HepG2 (cell line): ENCODE measurements at regions not wholly inside any gene's neighbourhood (a gene's known extent, or its start where the extent isn't known, plus 50 kb on each side); places are given as distances from the start of the nearest gene placed in this dataset.

Source experiments
- AKAP8 ChIP-seq: sonication (generic); formaldehyde crosslinking; IDR thresholded peaks from 2 replicates; pipeline ENCODE4 v1.5.1; 2020; ENCODE audit warnings: mild to moderate bottlenecking, missing genetic modification reagents
- CBX5 ChIP-seq: sonication (generic); formaldehyde crosslinking; IDR thresholded peaks from 2 replicates; pipeline ENCODE4 v1.4.0; 2020; ENCODE audit warnings: missing genetic modification reagents, borderline replicate concordance
- CEBPG ChIP-seq: IDR thresholded peaks from 2 replicates; pipeline ENCODE4 v1.6.1; 2016
- FOSL2 ChIP-seq: sonication (generic); formaldehyde crosslinking; IDR thresholded peaks from 2 replicates; pipeline ENCODE4 v1.4.0; 2020; ENCODE audit warnings: missing genetic modification reagents
- HIVEP1 ChIP-seq: sonication (generic); formaldehyde crosslinking; IDR thresholded peaks from 2 replicates; pipeline ENCODE4 v1.4.0; 2020; ENCODE audit warnings: mild to moderate bottlenecking, missing genetic modification reagents
- HNF4A ChIP-seq: sonication (generic); formaldehyde crosslinking; IDR thresholded peaks from 2 replicates; pipeline ENCODE4 v1.4.0; 2020; ENCODE audit warnings: missing genetic modification reagents
- JUNB ChIP-seq: sonication (generic); formaldehyde crosslinking; IDR thresholded peaks from 2 replicates; pipeline ENCODE4 v1.8.0; 2022; ENCODE audit warnings: missing genetic modification reagents, mild to moderate bottlenecking, borderline replicate concordance
- KDM6A ChIP-seq: IDR thresholded peaks from 2 replicates; pipeline ENCODE4 v1.6.1; 2016; ENCODE audit warnings: low read depth
- MAFG ChIP-seq: sonication (generic); formaldehyde crosslinking; IDR thresholded peaks from 2 replicates; pipeline ENCODE4 v1.5.1; 2020; ENCODE audit warnings: mild to moderate bottlenecking, missing genetic modification reagents
- NFE2 ChIP-seq: sonication (generic); formaldehyde crosslinking; IDR thresholded peaks from 2 replicates; pipeline ENCODE4 v1.4.0; 2020; ENCODE audit warnings: missing genetic modification reagents
- NFE2L1 ChIP-seq: sonication (generic); formaldehyde crosslinking; IDR thresholded peaks from 2 replicates; pipeline ENCODE4 v1.4.0; 2020; ENCODE audit warnings: missing genetic modification reagents, mild to moderate bottlenecking, borderline replicate concordance
- PPARG ChIP-seq: conservative IDR thresholded peaks from 2 replicates; pipeline ENCODE4 v1.6.1; 2016; ENCODE audit warnings: missing biosample characterization, missing genetic modification reagents
- RAD51 ChIP-seq: fragments of 450-650 bp; IDR thresholded peaks from 2 replicates; pipeline ENCODE4 v1.6.1; 2016; ENCODE audit warnings: borderline replicate concordance
- RARA ChIP-seq: IDR thresholded peaks from 2 replicates; pipeline ENCODE4 v1.6.1; 2016; ENCODE audit warnings: missing genetic modification reagents, missing compliant biosample characterization
- RARG ChIP-seq: sonication (generic); formaldehyde crosslinking; IDR thresholded peaks from 2 replicates; pipeline ENCODE4 v1.4.0; 2020; ENCODE audit warnings: low read depth, mild to moderate bottlenecking, missing genetic modification reagents
- SRSF9 ChIP-seq: fragments of 200-400 bp; formaldehyde crosslinking; IDR thresholded peaks from 2 replicates; pipeline ENCODE4 v1.6.1; 2018; ENCODE audit warnings: borderline replicate concordance, mild to moderate bottlenecking, low read depth, low read length; ENCODE audit not compliant: insufficient read depth, poor library complexity, severe bottlenecking
- SYNCRIP ChIP-seq: fragments of 200-400 bp; formaldehyde crosslinking; IDR thresholded peaks from 2 replicates; pipeline ENCODE4 v1.6.1; 2018; ENCODE audit warnings: mild to moderate bottlenecking, low read depth, low read length; ENCODE audit not compliant: insufficient read depth
- TGIF2 ChIP-seq: IDR thresholded peaks from 2 replicates; pipeline ENCODE4 v1.6.1; 2016; ENCODE audit warnings: control low read depth, missing compliant biosample characterization
- TOE1 ChIP-seq: sonication (generic); formaldehyde crosslinking; IDR thresholded peaks from 2 replicates; pipeline ENCODE4 v1.4.0; 2020; ENCODE audit warnings: mild to moderate bottlenecking, missing genetic modification reagents
- XRCC5 ChIP-seq: fragments of 200-400 bp; formaldehyde crosslinking; optimal IDR thresholded peaks from 2 replicates; pipeline ENCODE3; 2017; ENCODE audit warnings: mild to moderate bottlenecking, low read length
- ZKSCAN8 ChIP-seq: IDR thresholded peaks from 2 replicates; pipeline ENCODE4 v1.6.1; 2016; ENCODE audit warnings: borderline replicate concordance, missing genetic modification reagents, missing compliant biosample characterization
- ZNF292 ChIP-seq: sonication (generic); formaldehyde crosslinking; IDR thresholded peaks from 2 replicates; pipeline ENCODE4 v1.8.1; 2022; ENCODE audit warnings: mild to moderate bottlenecking, low read depth, missing genetic modification reagents, borderline replicate concordance
- ZNF878 ChIP-seq: sonication (generic); formaldehyde crosslinking; IDR thresholded peaks from 2 replicates; pipeline ENCODE4 v1.8.1; 2023; ENCODE audit warnings: mild to moderate bottlenecking, missing genetic modification reagents, moderate library complexity
- ZSCAN25 ChIP-seq: sonication (generic); formaldehyde crosslinking; IDR thresholded peaks from 2 replicates; pipeline ENCODE4 v1.8.0; 2022; ENCODE audit warnings: mild to moderate bottlenecking, missing genetic modification reagents
- TF ChIP-seq, protein P1 (sequence below): sonication (generic); formaldehyde crosslinking; IDR thresholded peaks from 2 replicates; pipeline ENCODE4 v1.4.0; 2020; ENCODE audit warnings: missing genetic modification reagents
- TF ChIP-seq, protein P2 (sequence below): IDR thresholded peaks from 2 replicates; pipeline ENCODE4 v1.6.1; 2018; ENCODE audit warnings: missing genetic modification reagents

DNA sequence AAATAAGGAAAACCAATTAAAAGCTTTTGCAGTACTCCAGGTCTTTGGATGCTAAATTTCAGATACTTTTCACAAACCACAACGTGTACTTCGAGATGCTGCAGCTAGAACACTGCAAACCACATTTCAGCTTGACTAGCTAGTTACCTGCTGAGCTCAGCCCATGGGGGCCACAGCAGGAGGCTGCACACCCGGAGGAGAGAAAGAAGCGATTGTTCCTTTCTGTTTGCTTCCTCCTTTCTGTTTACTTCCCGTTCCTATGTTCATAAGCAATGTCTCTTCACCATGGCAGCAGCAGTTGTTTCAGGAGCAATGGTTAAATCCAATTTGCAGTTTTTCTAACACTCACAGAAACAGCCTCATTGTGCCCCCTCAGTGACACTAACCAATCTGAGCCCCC, 225.6 kb upstream of the FGGY start (continued):
- TF ChIP-seq, protein P1, sequence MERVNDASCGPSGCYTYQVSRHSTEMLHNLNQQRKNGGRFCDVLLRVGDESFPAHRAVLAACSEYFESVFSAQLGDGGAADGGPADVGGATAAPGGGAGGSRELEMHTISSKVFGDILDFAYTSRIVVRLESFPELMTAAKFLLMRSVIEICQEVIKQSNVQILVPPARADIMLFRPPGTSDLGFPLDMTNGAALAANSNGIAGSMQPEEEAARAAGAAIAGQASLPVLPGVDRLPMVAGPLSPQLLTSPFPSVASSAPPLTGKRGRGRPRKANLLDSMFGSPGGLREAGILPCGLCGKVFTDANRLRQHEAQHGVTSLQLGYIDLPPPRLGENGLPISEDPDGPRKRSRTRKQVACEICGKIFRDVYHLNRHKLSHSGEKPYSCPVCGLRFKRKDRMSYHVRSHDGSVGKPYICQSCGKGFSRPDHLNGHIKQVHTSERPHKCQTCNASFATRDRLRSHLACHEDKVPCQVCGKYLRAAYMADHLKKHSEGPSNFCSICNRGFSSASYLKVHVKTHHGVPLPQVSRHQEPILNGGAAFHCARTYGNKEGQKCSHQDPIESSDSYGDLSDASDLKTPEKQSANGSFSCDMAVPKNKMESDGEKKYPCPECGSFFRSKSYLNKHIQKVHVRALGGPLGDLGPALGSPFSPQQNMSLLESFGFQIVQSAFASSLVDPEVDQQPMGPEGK = peak; percentile 89
- peak; percentile 29 for TF ChIP-seq FOSL2
- TF ChIP-seq ZSCAN25 (CRISPR knock-in tag) = 0 out of 2 replicates have a peak, but pooled peaks have one; percentile 31
- 0 out of 2 replicates have a peak, but pooled peaks have one; percentile 47 for TF ChIP-seq ZNF878 (CRISPR knock-in tag)
- no peak for TF ChIP-seq HIVEP1 (CRISPR knock-in tag)
- TF ChIP-seq RARG (CRISPR knock-in tag) = no peak
- TF ChIP-seq NFE2L1 (CRISPR knock-in tag) = no peak
- TF ChIP-seq SRSF9 = no peak
- TF ChIP-seq PPARG = 0 out of 2 replicates have a peak, but pooled peaks have one; percentile 13
- TF ChIP-seq CBX5 = peak; percentile 44; the same call in 1 of the 2 replicates
- TF ChIP-seq JUNB (CRISPR knock-in tag) = no peak
- no peak for TF ChIP-seq SYNCRIP
- no peak for TF ChIP-seq RAD51
- no peak for TF ChIP-seq AKAP8 (CRISPR knock-in tag)
- peak; percentile 91; the same call in 1 of the 2 replicates for TF ChIP-seq ZNF292 (CRISPR knock-in tag)
- TF ChIP-seq TGIF2 (CRISPR knock-in tag) = peak; percentile 26; the same call in 1 of the 2 replicates
- no peak for TF ChIP-seq MAFG (CRISPR knock-in tag)
- no peak; the same call in 1 of the 2 replicates for TF ChIP-seq HNF4A (CRISPR knock-in tag)
- TF ChIP-seq TOE1 (CRISPR knock-in tag) = no peak
- TF ChIP-seq CEBPG = peak; percentile 59
- peak; percentile 56; the same call in 1 of the 2 replicates for TF ChIP-seq RARA (CRISPR knock-in tag)
- no peak; the same call in 1 of the 2 replicates for TF ChIP-seq ZKSCAN8 (CRISPR knock-in tag)
- TF ChIP-seq NFE2 (CRISPR knock-in tag) = no peak
- peak; percentile 55 for TF ChIP-seq XRCC5
- TF ChIP-seq KDM6A (CRISPR knock-in tag) = 0 out of 2 replicates have a peak, but pooled peaks have one; percentile 15
- TF ChIP-seq, protein P2, sequence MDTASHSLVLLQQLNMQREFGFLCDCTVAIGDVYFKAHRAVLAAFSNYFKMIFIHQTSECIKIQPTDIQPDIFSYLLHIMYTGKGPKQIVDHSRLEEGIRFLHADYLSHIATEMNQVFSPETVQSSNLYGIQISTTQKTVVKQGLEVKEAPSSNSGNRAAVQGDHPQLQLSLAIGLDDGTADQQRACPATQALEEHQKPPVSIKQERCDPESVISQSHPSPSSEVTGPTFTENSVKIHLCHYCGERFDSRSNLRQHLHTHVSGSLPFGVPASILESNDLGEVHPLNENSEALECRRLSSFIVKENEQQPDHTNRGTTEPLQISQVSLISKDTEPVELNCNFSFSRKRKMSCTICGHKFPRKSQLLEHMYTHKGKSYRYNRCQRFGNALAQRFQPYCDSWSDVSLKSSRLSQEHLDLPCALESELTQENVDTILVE (CRISPR knock-in tag) = peak; percentile 34; the same call in 1 of the 2 replicates
